ENCODE measurements at regions not wholly inside any gene's neighbourhood (a gene's known extent, or its start where the extent isn't known, plus 50 kb on each side); places are given as distances from the start of the nearest gene placed in this dataset.

DNA sequence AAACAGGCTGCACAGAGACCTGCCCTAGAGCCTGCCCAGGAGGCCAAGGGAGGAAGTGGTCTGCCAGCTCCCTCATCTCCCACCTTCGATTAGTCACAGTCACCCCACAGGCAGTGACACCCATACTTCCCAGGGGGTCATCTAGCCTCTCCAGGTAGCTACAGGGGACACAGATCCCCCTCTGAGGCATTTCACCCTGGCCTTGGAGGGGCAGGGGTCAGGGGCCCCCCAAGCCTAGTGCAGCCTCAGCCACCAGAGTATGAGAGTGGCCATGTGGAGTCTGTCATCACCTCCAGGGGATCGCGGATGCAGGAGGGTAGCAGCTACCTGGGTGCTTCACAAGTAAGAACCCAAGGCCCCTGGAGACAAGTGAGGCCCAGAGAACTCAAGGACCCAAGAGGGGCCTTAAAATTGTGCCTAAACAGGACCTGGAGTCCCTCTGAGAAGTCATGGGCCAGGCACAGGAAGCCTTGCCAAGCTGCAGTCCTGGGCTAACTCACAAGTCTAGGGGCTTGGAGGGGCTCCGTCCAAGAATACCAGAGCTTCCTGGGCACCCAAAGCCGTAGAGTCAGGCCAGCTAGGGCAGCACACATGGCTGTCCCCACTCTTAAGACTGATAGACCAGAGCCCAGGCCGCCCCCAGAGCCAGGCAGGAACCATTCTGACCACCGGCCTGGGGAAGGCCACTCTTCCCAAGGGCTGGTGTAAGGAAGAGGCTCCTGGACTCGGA lies 354.3 kb upstream of the ID2 start:
- H3K9me3 Mint-ChIP-seq: no peaks in the 10 kb centered on the region; a peak in 2 of 5 replicates
- H3K23ac ChIP-seq (ENCODE audit: insufficient read length, low read depth, low read length): no peak overlapping the region
- no peak overlapping the region for H2BK15ac ChIP-seq (ENCODE audit: low read depth, low read length)
- no peaks in the 10 kb centered on the region for H3K79me2 ChIP-seq (ENCODE audit: insufficient read depth, low read length)
- H3K4me1 ChIP-seq (ENCODE audit: insufficient read depth, low read length): 0 out of 2 replicates have a peak, but pooled peaks cover 8% of the 10 kb centered on the region
- H2AFZ ChIP-seq (ENCODE audit: low read length): no peak overlapping the region
- H3K23me2 ChIP-seq (ENCODE audit: insufficient read length, low read depth, low read length, poor library complexity, severe bottlenecking): no peaks in the 10 kb centered on the region
- H3K27me3 ChIP-seq (ENCODE audit: insufficient read depth, low read length): no peaks in the 10 kb centered on the region
- no peaks in the 10 kb centered on the region for H3K36me3 Mint-ChIP-seq (ENCODE audit: insufficient read depth in 1 of 3, low read depth in 3 of 3)
- no peak overlapping the region for H2BK5ac ChIP-seq (ENCODE audit: insufficient read length, low read length)
- no peak overlapping the region for H3T11ph ChIP-seq (ENCODE audit: low read length)
- H3K79me1 ChIP-seq (ENCODE audit: insufficient read depth, low read depth, low read length, poor library complexity, severe bottlenecking): no peaks in the 10 kb centered on the region
- H2AK5ac ChIP-seq (ENCODE audit: insufficient read length, low read length): no peak overlapping the region
- H3K9ac ChIP-seq (ENCODE audit: extremely low read depth, insufficient read length, low read length): no peak overlapping the region
- peaks cover 2% of the 10 kb centered on the region; the same call in 1 of the 2 replicates for H3K27me3 Mint-ChIP-seq (ENCODE audit: low read depth)
- H3K4me2 ChIP-seq (ENCODE audit: insufficient read depth, insufficient read length, low read length): no peak overlapping the region
- H4K8ac ChIP-seq (replicated peaks; ENCODE audit: insufficient read length, low read depth, low read length): no peak overlapping the region
- H3K27ac Mint-ChIP-seq: no peak overlapping the region; a peak in 1 of 7 replicates
- no peaks in the 10 kb centered on the region for H3K9me3 ChIP-seq (ENCODE audit: control insufficient read depth, low read depth, low read length)
- WGBS (ENCODE audit: extremely low coverage, insufficient read length, low lambda C conversion rate): no CpG with 5 or more reads among the region's 8 CpGs
- no peak overlapping the region for H4K5ac ChIP-seq (ENCODE audit: insufficient read length, low read depth, low read length)
- H3K27ac ChIP-seq (ENCODE audit: insufficient read length, low read depth, low read length): no peak overlapping the region
- H3K4ac ChIP-seq (ENCODE audit: low read depth, low read length): no peak overlapping the region
- H4K91ac ChIP-seq (ENCODE audit: insufficient read length, low read depth, low read length): no peak overlapping the region
- no peak overlapping the region for H3K4me3 Mint-ChIP-seq
- no peaks in the 10 kb centered on the region for H4K20me1 ChIP-seq (ENCODE audit: control insufficient read depth, insufficient read depth, insufficient read length)
- no peak overlapping the region for H3K56ac ChIP-seq (ENCODE audit: insufficient read length, low read depth, low read length)
- TF ChIP-seq, protein P1, sequence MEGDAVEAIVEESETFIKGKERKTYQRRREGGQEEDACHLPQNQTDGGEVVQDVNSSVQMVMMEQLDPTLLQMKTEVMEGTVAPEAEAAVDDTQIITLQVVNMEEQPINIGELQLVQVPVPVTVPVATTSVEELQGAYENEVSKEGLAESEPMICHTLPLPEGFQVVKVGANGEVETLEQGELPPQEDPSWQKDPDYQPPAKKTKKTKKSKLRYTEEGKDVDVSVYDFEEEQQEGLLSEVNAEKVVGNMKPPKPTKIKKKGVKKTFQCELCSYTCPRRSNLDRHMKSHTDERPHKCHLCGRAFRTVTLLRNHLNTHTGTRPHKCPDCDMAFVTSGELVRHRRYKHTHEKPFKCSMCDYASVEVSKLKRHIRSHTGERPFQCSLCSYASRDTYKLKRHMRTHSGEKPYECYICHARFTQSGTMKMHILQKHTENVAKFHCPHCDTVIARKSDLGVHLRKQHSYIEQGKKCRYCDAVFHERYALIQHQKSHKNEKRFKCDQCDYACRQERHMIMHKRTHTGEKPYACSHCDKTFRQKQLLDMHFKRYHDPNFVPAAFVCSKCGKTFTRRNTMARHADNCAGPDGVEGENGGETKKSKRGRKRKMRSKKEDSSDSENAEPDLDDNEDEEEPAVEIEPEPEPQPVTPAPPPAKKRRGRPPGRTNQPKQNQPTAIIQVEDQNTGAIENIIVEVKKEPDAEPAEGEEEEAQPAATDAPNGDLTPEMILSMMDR (conservative IDR thresholded peaks at IDR 0.05): no peak
- peaks cover 22 to 31% of the 10 kb centered on the region in 2 experiments for H3K4me1 Mint-ChIP-seq
- DNase-seq: no peak
- H3K14ac ChIP-seq (ENCODE audit: insufficient read depth, low read length): no peak overlapping the region
- no peak overlapping the region for H2BK12ac ChIP-seq (ENCODE audit: insufficient read length, low read depth, low read length)
- H2BK20ac ChIP-seq (ENCODE audit: low read depth, low read length, poor library complexity, severe bottlenecking): no peak overlapping the region
- H2BK120ac ChIP-seq (ENCODE audit: low read depth, low read length, poor library complexity, severe bottlenecking): no peak overlapping the region
- H3K18ac ChIP-seq (ENCODE audit: insufficient read length, low read depth, low read length): no peak overlapping the region

All from H9 (cell line).